Coronary artery (tissue), 2 donors: ENCODE measurements at regions not wholly inside any gene's neighbourhood (a gene's known extent, or its start where the extent isn't known, plus 50 kb on each side); places are given as distances from the start of the nearest gene placed in this dataset.
"Not testable (repeated sequence)": the region's sequence is repeated elsewhere in the genome, so short reads cannot be mapped to it uniquely, and the experiment has no call there.

ENCODE experiments used
- DNase-seq: peaks from one replicate; pipeline ENCODE4 v3.0.0-alpha.2; 2017; ENCODE audit warnings: low spot score
- H3K27ac ChIP-seq, 2 donors: fragments of 200-600 bp; sonication (generic); one replicate each; pipeline ENCODE4 v1.5.1; 2016 to 2019
- H3K4me3 ChIP-seq: fragments of 200-600 bp; sonication (generic); 2 replicates; pipeline ENCODE4 v1.5.1; 2016; ENCODE audit warnings: mild to moderate bottlenecking, moderate library complexity
- TF ChIP-seq, protein P1 (sequence below): fragments of 200-600 bp; sonication (generic); IDR thresholded peaks from one replicate; pipeline ENCODE4 v1.5.1; 2019; ENCODE audit warnings: antibody characterized with exemption

DNA sequence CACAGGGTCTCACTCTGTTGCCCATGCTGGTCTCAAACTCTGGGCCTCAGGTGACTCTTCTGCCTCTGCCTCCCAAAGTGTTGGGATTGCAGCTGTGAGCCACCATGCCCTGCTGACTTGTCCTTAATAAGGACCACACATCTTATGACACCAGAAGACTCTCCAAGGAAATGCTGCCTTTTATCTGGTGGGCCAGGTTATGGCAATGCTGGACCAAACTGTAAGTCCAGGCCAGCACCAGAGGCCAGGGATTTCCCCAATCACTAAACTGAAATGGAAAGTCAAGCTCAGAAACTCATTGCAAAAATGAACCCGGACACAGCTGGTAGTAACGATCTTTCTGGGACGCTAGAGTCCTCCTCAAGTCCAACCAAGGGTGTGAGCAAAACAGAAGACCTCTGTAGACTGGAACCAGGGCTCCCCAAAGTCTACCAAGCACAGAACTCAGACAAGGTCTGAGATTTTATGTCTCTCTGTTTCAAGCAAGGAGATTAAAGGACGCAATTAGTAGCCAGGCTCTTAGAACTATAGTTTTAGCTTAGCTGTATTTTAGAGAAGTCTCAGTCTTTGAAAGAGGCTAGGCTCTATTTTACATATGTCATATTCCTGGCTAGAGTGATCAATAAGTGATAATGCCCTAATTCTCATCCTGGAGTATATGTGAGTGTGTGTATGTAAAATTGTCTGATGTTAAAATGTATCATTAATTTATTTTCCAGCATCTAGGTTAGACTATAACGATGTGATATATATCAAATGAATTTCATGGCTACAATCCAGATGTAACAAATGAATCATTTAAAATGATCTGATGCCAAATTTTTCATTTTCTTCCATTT, 74.0 kb upstream of the ITGB1 start:
- Histone ChIP-seq H3K4me3 (no peak overlapping the region), H3K27ac (no peak overlapping the region)
- TF ChIP-seq, protein P1, sequence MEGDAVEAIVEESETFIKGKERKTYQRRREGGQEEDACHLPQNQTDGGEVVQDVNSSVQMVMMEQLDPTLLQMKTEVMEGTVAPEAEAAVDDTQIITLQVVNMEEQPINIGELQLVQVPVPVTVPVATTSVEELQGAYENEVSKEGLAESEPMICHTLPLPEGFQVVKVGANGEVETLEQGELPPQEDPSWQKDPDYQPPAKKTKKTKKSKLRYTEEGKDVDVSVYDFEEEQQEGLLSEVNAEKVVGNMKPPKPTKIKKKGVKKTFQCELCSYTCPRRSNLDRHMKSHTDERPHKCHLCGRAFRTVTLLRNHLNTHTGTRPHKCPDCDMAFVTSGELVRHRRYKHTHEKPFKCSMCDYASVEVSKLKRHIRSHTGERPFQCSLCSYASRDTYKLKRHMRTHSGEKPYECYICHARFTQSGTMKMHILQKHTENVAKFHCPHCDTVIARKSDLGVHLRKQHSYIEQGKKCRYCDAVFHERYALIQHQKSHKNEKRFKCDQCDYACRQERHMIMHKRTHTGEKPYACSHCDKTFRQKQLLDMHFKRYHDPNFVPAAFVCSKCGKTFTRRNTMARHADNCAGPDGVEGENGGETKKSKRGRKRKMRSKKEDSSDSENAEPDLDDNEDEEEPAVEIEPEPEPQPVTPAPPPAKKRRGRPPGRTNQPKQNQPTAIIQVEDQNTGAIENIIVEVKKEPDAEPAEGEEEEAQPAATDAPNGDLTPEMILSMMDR, result no peak
- no peak for DNase-seq

DNA sequence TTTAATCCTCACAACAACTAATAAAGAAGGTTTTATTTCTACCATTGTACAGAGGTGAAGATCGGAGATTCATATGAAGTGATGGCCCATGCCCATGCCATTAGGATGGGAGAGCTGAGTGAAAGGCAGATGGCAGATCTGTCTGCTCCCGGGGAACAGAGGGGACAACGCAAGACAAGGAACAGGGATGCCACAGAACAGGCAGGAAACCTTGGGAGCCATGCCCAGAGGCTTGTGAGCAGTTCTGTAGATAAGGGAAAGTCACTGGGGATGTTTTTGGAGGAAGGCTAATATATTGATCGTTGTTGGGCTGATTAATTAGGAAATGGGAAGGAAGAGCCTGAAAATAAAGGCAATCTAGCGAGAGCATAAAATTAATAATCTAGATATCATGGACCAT, 73.1 kb upstream of the ITGB1 start:
- TF ChIP-seq, protein P1, result no peak
- H3K27ac ChIP-seq, result no peak overlapping the region
- no peak overlapping the region for H3K4me3 ChIP-seq
- no peak for DNase-seq

DNA sequence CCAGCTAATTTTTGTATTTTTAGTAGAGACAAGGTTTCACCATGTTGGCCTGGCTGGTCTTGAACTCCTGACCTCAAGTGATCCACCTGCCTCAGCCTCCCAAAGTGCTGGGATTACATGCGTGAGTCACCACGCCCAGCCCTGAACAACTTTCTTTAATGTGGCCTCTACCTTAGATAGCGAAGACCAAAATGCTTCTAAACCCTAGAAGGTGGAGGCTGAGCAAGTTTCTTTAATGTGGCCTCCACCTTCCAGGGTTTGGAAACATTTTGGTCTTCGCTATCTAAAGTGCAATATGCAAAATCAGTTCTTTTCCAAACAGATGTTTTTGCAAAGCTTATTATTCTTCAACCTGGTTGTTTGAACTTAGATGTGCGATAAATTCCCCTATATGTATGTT, 70.5 kb upstream of the ITGB1 start:
- not testable (repeated sequence) for H3K27ac ChIP-seq, DNase-seq, H3K4me3 ChIP-seq

DNA sequence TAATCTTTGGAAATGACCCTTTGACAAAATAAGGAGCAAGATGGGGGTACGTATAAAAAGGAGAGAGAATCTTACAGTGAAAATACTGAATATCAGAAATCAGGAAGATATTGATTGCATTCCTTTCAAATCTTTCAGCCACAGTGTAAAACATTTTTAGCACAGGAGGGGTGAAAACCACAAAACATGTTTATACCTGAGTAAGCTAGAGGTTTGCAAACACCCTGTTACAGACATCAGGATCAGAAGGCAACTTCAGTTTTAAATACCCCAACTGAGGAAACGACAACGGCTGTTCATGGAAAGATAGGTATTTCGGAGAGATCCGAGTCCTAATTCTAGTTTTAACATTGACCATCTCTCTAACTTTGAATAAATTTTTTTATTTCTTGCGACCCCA, 69.1 kb upstream of the ITGB1 start:
- peak overlapping the region in 1 of 2 donors; percentile 48 for H3K27ac ChIP-seq
- no peak overlapping the region for H3K4me3 ChIP-seq
- TF ChIP-seq, protein P1, result no peak
- DNase-seq, result no peak

DNA sequence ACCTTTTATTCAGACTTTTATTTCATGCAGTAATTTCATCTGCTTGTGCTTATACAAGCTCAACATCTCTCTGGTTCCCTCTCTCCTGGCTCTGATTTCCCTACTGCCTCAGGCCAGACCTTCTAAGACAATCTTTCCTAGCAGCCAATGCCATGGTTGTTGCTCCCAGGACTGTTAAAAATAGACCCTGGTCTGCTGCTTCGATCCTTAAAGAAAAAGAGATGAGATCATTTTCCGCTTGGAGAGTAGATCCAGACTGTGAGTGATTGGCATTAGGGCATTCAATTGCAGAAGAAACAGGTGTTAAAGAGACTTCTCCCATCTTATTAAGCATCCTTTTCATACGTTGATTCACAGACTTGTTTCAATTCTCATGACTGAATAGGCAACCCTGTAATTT, 68.4 kb upstream of the ITGB1 start:
- DNase-seq, result no peak
- Histone ChIP-seq H3K27ac (peak overlapping the region; percentile 10 to 48), H3K4me3 (no peak overlapping the region)
- TF ChIP-seq, protein P1, result no peak

DNA sequence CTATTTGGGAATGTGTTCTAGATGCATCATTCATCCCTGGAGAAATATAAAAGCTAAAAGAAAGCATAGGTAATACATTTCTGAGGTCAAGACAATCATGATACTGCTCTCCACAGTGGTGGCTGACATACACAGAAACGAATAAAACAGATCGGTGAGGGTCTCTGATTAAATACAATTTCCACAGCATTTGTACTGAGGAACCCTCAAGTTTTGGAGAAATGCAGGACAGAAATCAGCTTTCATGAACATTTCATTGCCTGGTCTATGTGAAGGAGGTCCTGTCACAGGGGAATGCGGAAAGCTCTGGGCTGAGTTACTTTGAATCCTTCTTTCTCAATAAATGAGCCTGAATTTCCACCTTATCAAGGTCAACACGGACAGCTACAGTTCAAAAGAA, 67.9 kb upstream of the ITGB1 start:
- TF ChIP-seq, protein P1, result no peak
- Histone ChIP-seq H3K27ac (peak overlapping the region in 1 of 2 donors; percentile 10), H3K4me3 (no peak overlapping the region)
- DNase-seq, result no peak

DNA sequence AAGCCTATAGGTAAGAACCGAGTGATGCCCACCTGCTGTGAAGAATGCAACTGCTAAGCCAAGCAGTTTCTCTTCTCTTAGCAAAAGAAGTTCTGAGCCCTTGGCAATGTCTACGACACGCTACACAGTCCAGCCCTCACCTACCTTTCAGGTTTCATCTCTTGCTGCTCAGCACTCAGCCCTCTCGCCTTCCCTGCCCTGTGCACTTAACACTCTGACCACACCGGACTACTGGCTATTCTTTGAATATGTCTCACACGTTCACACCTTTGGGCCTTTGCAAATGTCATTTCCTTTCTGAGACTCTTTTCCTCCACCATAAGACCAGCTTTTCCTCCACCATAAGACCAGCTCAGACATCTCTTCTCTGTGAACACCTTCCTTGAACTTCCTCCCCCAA, 67.0 kb upstream of the ITGB1 start:
- no peak for DNase-seq
- Histone ChIP-seq H3K4me3 (no peak overlapping the region), H3K27ac (no peak overlapping the region)
- TF ChIP-seq, protein P1, result no peak
